HG02981 (cell line): ENCODE measurements at regions not wholly inside any gene's neighbourhood (a gene's known extent, or its start where the extent isn't known, plus 50 kb on each side); places are given as distances from the start of the nearest gene placed in this dataset.

Source experiments
- ATAC-seq: cut with Tn5 transposase; IDR thresholded peaks from one replicate; pipeline ENCODE4 v1.9.1; 2021; ENCODE audit warnings: mild to moderate bottlenecking, moderate library complexity; ENCODE audit not compliant: unreplicated experiment

- no peak for ATAC-seq
Measured at GRCh38 chr9:79279356-79279755, 292.4 kb upstream of the TLE4 start.

GRCh38 chr9:79280691-79281090 is 291.1 kb upstream of the TLE4 start:
- no peak for ATAC-seq

GRCh38 chr9:79284081-79284480 is 287.7 kb upstream of the TLE4 start:
- ATAC-seq = no peak

GRCh38 chr9:79286992-79287707 is 284.6 kb upstream of the TLE4 start:
- ATAC-seq = no peak

GRCh38 chr9:79287708-79288290 is 284.0 kb upstream of the TLE4 start:
- no peak for ATAC-seq

- no peak for ATAC-seq
Measured at GRCh38 chr9:79289856-79290255, 281.9 kb upstream of the TLE4 start.

GRCh38 chr9:79292731-79293280 is 279.0 kb upstream of the TLE4 start:
- no peak for ATAC-seq

- ATAC-seq = no peak
Measured at GRCh38 chr9:79300068-79300467, 271.7 kb upstream of the TLE4 start.

GRCh38 chr9:79301085-79301484 is 270.7 kb upstream of the TLE4 start:
- no peak for ATAC-seq

- no peak for ATAC-seq
Measured at GRCh38 chr9:79301551-79302391, 270.0 kb upstream of the TLE4 start.

GRCh38 chr9:79302569-79302968 is 269.2 kb upstream of the TLE4 start:
- ATAC-seq = no peak

GRCh38 chr9:79308012-79308411 is 263.8 kb upstream of the TLE4 start:
- ATAC-seq = no peak

- no peak for ATAC-seq
Measured at GRCh38 chr9:79312686-79313421, 258.9 kb upstream of the TLE4 start.

- no peak for ATAC-seq
Measured at GRCh38 chr9:79325501-79325900, 246.3 kb upstream of the TLE4 start.

GRCh38 chr9:79329861-79330260 is 241.9 kb upstream of the TLE4 start:
- ATAC-seq = no peak

- no peak for ATAC-seq
Measured at GRCh38 chr9:79334001-79334400, 237.8 kb upstream of the TLE4 start.

- ATAC-seq = no peak
Measured at GRCh38 chr9:79334711-79335110, 237.1 kb upstream of the TLE4 start.

GRCh38 chr9:79335987-79336386 is 235.8 kb upstream of the TLE4 start:
- ATAC-seq = no peak

- no peak for ATAC-seq
Measured at GRCh38 chr9:79341561-79341960, 230.2 kb upstream of the TLE4 start.

- no peak for ATAC-seq
Measured at GRCh38 chr9:79346350-79347020, 225.3 kb upstream of the TLE4 start.
